GM18873 (cell line): ENCODE measurements at regions not wholly inside any gene's neighbourhood (a gene's known extent, or its start where the extent isn't known, plus 50 kb on each side); places are given as distances from the start of the nearest gene placed in this dataset.
"Not testable (repeated sequence)": the region's sequence is repeated elsewhere in the genome, so short reads cannot be mapped to it uniquely, and the experiment has no call there.

ENCODE experiments used
- ATAC-seq: cut with Tn5 transposase; IDR thresholded peaks from one replicate; pipeline ENCODE4 v1.9.1; 2021; ENCODE audit warnings: mild to moderate bottlenecking, moderate library complexity, moderate number of reproducible peaks; ENCODE audit not compliant: unreplicated experiment, low FRiP score

DNA sequence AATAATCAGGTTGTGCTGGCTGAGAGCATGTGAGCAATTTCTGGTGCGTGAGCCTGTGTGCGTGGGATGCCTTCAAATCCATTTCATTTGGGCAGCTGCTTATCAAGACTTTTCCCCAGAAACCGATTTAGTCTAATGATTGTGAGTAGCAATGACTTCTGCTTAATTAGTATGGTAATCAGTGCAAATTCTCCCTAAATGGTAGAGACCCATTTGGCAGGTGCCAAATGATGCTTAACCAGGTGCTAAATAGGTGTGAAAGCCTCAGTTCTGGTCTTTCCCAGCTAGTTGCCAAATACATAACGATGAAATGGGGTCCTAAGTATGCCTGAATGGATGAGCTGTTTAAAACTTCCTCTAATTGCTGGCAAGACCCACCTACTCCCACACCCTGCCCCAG, 248.4 kb upstream of the CCDC196 start:
- ATAC-seq: no peak

DNA sequence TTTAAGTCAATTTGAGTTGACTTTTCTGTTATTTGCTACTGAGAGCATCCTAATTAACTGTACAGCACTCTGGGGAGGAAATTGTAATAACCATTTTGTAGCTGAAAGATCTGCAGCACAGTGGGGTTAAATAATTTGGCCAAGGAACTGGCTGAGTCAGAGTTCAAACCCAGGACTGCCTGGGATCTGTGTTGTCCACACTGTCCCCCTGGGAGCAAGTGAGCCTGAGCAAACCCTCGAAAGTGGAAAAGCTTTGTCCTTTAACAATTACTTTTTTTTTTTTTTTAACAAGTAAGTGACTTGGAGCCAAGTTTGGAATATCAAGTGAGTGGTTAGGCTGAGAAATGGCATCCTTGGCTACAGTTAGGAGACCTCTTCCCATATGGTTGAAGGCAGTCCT, 247.2 kb upstream of the CCDC196 start:
- no peak for ATAC-seq

DNA sequence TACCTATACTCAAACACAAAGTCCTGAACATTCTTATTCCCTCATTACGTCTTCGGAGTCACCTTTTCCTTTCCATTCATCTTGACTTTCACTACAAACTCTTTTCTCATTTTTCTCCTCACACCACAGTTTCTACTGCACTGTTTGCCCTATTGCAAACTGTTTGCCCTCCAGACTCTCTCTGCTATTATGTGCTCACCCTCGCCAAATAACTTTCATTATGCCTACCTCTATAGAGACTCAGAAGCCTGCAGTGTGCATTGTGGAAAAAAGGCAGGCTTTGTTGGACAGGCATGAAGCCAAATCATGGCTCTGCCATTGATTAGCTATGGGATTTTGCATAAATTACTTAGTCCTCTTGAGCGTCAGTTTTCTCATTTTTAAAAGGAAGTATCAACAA, 246.6 kb upstream of the CCDC196 start:
- no peak for ATAC-seq

DNA sequence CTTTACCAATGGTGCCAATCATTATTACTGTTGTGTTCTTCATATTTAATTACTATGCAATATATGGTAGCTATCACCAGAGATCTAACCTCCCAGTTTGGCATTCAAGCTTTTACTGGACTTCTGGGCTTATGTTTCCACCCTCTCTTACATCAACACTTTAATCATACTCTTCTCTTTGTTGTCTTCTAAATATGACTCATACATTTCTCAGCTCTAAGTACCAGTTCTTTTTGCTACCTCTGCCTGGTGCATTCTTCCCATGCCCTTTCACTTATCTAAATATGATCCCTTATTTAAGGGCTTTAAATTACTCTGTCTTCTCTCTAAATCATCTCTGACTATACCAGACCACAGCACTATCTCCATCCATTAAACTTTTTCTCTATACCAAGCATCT, 246.1 kb upstream of the CCDC196 start:
- no peak for ATAC-seq

DNA sequence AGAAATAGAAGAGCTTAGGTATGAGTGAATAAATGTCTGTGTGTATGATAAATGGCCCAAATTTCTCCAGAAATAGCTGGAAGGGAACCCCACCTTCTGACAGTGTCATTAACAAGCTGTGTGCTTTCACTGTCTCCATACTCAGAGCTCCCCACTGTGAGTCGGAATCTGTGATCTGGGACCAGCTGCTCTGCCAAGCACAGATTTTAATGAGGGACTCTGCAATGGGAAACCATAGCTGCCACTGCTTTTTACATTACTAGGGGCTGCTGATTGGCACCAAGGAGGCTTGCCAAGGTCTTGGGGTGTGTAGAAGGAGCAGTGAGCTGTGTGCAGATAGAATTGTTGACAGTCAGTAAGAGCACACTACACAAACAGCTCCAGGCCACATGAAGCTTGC, 244.2 kb upstream of the CCDC196 start:
- no peak for ATAC-seq

DNA sequence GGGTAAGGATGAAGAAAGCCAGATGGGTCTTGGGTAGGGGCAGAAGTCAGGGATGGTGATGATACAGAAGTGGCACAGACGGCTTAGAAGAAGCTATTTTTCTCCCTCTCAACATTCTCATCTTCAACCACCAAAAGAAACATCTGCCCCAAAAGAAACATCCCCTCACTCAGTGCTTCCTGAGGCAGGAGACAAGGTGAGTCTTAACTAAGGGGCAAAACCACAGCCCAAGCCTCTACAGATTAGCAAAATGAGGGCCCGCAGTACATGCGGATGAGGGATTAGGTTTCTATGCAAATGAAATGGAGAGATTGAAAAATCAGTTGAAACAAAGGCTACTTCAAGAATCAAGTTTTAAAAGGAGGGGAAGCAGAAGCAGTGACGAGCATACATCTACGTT, 241.3 kb upstream of the CCDC196 start:
- ATAC-seq: no peak

DNA sequence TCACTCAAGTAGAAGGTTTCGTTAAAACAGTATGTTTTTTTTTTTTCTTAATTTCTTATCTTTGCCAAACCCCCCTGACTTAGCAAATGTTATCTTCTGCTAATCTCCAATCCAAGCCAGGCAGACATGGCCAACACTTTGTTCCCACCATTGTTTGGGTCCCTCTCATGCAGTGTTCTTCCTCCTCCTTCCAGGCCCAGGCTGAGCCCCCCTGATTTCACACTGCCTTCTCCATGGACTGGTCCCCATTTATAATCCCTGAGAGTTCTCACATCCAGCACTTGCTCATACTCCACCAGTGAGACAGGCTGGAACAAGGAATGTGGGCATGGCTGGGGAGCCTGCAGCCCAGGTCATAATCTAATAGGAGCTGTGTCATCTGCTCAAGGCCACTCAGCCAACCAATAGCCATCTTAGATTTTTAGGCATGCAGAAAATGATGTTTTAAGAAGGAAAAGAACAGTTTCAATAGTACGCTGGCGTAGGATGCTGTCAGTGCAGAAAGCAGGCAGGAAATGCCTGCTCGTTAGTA, 238.4 kb upstream of the CCDC196 start:
- ATAC-seq: no peak

DNA sequence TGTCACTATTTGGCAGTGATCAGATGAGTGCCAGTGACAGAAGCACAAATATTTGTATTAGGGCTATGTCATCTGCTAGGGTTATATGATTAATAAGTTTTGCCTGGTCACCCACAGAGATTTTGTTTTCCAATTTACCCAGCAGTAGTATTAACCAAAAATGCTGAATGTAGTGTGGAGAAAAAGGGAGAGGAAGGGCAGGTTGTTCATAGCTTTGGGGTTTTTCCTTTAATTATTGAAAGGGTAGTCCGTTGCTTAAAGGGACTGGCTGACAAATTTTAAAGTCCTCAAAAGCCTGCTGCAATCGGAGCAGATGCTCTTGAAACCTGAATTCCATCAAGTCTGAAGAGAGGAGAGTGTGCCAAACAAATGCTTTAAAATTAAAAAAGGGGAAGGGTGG, 237.9 kb upstream of the CCDC196 start:
- ATAC-seq: no peak

DNA sequence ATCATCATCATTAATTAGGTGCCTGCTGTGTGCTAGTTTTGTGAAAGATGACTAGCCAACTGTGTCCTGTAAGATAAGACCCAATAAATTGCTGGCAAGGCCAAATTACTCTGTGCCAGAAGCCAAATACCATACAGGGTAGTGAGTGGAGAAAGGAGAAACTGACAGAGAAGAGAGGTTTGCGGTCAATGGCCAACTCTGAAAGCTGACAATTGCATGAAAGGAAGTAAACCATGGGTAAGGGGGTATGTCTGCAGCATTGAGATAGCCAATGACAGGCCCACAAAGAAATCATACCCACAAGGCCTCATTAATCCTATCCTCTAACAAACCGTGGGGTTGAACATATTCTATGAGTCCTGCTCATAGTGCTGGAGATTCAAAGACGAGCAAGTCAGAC, 236.6 kb upstream of the CCDC196 start:
- no peak for ATAC-seq

DNA sequence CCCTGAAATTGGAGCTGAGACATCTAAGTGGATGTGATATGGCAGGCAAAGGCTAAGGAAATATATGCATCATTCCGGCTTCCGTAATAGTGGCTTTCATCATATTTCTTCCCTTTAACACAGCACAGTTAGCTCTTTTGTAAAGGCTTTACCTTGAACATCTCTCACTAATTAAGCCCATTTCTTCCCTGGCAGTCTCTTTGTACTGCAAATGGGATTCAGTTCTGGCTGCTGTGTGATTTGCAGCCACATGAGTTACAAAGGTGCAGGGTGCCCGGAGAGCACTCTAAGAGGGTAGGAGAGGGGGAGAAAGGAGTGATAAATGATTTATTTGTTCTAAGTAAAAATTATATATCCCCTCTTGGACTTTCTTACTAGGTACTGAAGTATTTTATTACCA, 232.1 kb upstream of the CCDC196 start:
- no peak for ATAC-seq

DNA sequence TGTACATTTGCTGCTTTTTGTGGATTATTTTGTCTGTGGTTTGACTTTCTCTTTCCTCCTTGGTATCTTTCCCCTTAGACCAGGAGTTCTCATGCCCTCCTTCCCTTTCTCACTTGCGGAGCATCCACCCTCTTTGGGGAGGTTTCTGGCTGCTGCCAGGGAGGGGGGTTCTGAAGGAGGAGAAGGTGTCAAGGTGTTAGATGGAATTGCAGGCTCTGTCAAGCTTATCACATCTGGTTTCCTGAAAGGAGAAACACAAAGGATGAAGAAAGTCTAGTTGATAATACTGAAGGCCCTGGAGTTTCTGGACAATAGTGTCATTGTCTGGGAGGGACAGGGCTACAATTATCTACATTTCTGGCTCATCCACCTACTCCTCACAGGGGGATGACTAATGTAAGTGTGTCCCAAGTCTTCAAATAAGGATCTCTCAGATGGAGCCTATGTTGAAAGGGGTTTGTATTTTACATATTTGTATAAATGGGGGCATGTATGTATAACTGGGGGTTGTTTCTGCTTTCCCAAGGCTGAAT, 217.3 kb upstream of the CCDC196 start:
- no peak for ATAC-seq

DNA sequence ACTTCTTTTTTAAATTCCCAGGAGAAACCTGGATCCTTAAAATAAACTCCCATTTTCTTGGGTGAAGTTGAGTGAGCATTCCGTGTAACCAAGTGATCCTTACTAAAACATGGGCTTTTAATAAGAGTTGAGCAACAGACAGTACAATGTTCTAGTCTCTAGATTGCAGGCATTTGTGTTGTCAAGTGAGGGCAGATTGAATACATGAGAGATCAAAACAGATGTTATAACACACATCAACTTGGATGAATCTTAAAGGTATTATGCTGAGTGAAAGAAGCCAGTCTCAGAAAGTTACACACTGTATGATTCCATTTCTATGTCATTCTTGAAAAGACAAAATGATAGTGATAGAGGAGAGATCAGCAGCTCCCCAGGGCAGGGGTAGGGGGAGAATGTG, 213.9 kb upstream of the CCDC196 start:
- ATAC-seq: no peak

DNA sequence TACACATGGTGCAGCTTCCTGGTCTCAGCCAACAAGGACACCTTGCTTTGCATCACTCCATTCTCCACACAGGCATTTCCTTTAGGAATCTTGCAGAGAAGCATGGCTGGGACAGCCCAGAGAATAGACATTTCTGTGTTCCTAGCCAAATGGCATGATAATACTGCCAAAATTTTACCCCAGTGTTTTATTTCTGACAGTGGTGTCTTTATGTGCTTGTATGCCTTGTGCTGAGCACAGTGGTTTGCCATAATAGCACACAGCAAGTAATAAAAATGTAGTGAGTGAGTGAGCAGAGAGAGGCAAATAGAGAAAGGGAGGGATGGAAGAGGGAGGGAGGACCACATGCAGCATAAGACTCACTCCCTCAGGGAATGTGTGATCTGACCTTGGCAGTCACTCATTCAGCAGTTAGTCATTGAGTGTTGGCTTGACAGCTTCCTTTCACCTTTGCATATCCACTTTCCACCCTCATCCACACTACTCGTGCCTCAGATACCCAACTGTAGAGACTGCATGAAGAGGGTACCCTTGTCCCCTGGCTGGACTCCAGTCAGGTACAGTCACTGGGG, 212.8 kb upstream of the CCDC196 start:
- no peak for ATAC-seq

DNA sequence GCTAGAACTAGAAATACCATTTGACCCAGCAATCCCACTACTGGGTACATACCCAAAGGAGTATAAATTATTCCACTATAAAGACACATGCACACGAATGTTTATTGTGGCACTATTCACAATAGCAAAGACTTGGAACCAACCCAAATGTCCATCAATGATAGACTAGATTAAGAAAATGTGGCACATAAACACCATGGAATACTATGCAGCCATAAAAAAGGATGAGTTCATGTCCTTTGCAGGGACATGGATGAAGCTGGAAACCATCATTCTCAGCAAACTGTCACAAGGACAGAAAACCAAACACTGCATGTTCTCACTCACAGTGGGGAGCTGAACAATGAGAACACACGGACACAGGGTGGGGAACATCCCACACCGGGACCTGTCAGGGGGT, 207.8 kb upstream of the CCDC196 start:
- not testable (repeated sequence) for ATAC-seq

DNA sequence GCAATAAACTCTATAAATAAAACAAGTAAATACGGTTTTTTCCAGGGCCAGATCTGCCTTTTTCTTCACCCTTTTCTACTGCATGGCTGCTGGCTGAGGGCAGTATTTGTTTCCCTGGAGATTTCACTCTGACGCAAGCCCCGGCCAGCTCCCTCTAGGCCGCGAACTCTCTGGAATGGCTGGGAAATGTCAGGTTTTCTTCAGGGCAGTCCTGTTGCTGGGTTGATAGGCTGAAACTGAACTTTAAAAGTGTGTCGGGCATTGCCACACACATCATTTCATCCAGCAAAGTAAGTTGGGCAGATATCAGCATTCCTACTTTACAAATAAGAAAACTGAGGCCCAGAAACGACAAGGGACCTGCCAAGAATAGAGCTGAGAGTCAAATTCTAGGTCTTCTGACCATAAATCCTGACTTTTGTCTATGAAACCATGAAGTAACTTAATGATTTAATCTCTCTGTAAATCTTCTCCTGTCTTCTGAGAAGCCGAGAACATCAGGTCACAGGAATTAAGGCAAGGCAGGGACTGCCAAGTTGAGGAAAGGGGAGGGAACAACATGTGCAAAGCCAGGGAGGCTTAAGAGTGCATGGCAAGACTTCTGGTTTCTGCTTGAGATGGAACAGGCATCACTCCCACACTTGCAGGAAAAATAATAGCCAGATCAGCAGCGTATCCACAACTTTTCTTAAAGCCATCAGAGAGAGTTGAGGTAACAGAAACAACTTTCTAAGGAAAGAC, 205.0 kb upstream of the CCDC196 start:
- no peak for ATAC-seq

DNA sequence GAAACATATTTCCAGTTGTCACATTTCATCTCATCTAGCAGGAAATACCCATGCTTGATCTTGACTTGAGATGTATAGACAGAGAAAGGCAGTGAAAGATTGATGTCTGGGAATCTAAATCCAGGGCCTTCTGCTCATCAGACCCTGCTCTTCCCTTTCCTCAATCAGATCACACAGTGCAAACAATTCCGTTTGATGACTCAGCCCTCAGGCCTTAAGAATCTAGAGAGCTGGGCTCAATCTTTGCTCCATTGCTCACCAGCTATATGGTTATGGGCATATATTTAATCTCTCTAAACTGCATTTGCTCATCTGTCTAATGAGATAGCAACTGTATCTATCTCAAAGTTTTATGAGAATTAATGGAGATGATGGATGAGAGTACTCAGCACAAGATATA, 201.8 kb upstream of the CCDC196 start:
- ATAC-seq: no peak

DNA sequence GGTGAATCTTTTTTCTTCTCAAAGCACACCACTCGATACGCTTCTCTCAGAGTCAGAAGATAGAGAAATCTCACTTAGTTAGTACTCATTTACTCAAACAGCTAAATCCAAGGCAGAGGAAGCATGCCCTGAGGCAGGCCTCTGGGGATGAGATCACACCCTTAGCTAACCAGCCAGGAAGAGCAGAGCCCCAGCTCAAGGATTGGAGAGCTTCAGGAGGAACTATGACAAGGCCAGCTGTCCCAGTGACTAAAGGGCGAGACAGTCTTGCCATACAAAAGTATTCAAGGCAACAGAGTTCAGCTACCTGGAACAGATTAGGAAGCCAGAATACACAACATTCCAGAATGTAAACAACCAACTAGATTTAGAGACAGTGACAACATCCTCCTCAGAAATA, 197.7 kb upstream of the CCDC196 start:
- ATAC-seq: no peak

DNA sequence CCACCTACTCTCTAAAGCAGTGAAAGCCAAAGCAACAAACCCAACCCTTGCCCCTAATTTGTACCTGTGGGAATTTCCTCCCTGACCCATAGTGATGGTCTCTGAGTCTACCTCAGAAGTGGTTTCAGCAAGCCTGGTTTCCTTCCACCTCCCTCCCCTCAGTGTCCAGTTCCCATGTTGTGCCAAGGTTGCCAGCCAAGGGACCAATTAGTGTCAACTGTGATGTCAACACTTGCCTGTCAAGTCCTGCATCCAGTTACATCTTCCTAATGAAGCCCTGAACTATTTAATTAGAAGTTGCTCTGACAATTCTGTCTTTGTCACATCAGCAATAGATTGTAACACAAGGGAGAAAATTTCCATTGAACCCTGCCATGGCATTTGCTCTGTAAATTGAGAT, 194.4 kb upstream of the CCDC196 start:
- ATAC-seq: no peak

DNA sequence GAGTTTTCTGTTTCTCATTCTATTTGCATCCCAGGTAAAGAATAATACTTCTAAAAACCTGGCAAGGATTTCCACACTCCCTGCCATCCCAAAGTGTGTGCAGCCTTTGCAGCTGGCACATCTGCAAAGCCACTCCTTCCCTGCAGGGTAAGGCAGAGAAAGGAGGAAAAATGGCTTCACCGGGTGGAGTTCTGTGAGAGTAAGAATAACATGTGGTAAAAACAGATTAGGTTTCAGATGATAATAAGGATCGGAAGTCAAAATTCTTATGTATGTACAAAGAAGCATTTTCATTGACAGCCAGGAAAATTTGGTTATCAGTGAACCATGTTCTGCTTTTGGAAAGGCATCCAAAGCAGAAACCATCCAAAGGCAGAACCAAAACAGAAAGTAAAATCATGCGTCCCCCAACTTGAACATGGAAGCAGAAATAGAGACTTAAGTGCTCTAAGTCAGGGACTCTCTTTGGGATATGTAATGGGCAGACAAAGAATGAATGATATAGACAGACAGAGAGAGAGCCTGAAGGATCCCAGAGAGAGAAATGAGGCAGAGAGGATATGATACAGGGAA, 192.6 kb upstream of the CCDC196 start:
- ATAC-seq: no peak

DNA sequence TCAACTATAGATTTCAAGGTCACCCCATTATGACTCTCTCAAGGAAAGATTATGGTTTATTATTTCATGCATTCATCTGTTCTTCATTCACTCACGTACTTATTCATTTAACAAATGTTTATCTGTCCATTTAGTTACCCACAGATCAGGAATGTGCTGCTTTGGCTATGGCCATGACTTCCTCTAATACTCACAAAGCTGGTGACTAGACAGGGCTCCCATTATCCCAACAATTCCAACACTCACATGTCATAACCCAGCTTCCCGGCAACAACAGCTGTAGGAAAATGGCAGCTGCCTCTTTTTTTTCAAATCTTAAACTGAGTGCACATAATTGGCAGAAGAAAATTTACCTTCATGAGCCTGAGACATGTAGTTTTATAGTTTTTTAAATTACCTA, 190.8 kb upstream of the CCDC196 start:
- no peak for ATAC-seq

DNA sequence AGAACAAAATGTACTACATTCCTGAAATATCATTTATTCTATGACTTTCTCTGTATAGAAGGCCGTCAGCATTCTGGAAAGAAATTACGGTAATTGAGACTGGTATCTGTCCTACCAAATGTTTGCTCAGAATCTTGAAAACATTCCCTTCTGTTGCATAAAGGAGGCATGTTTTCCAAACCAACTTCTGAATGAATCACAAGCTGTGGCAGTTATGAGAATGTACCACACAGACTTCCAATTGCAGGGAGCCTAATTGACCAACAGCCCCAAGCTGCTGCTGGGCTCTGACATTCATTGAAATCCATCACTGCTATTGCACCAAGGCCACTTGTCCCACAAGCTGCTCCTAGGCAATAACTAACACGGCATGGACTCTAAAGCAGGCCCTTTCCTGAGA, 185.3 kb upstream of the CCDC196 start:
- no peak for ATAC-seq

DNA sequence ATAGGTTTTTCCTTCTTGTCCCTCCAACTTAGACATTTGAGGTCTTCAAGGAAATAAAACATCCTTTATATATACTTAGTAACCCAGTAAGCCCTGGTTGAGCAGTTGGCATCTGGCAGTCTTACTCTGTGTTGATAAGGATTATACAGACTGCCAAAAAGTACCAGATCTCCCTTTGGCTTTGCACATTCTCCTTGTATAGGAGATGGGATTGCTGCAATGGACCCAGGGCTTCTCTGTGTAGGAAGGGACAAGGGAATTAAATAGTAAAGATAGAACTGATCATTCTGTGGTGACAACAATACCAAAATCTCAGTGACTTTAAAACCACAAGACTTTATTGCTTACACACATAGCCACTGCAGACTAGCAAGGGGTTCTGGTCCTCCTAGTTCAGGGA, 180.1 kb upstream of the CCDC196 start:
- no peak for ATAC-seq
